Heart left ventricle (tissue), 13 donors: ENCODE measurements at regions not wholly inside any gene's neighbourhood (a gene's known extent, or its start where the extent isn't known, plus 50 kb on each side); places are given as distances from the start of the nearest gene placed in this dataset.

Source experiments
- CTCF ChIP-seq, 12 donors: fragments of 200-600 bp; sonication (generic) in 4 of 12; IDR thresholded peaks; one replicate each; pipeline versions ENCODE4 v1.5.0 to v1.8.0; 2018 to 2022; ENCODE audit warnings: antibody characterized with exemption in 12 of 12, mild to moderate bottlenecking in 5 of 12
- POLR2A ChIP-seq, 2 donors: fragments of 450-650 bp; IDR thresholded peaks; one replicate each; pipeline ENCODE4 v1.6.1; 2017; ENCODE audit warnings: antibody characterized with exemption in 2 of 2, mild to moderate bottlenecking in 2 of 2, moderate library complexity in 2 of 2
- donor health status: ischemic (EF 13 %, LVEDD 7.1; RV severe dilation, severe dysfunction).
- donor health status: DM: no; HTN: yes; CAD: no.
- donor health status: DM: no; HTN: no; CAD: no.
- donor health status: ischemic (EF 25% LVEDD 6.9; RV normal size, moderate dysfunction).
- donor health status: ischemic (EF 25% LVEDD 5.7; RV mildly dilated, moderate dysfunction).
- donor health status: ischemic (EF 35%, LVEDD 5.7; RV mildly dilated, moderate dysfunction).
- donor health status: nonischemic (EF 11% LVEDD 7.7; RV severe dilation, severe dysfunction).
- donor health status: DM: yes; HTN: yes; CAD: no.
- donor health status: PGD.
- donor health status: ischemic (EF 29% LVEDD 5.4; RV normal size, mild dysfunction).
- donor health status: nonischemic (EF 23%, LVEDD 6.1; RV moderate dilation, normal function).

GRCh38 chr3:159239059-159239458 lies 437.2 kb downstream of the MFSD1 start:
- TF ChIP-seq POLR2A (IDR thresholded peaks at IDR 0.05) (no peak), CTCF (IDR thresholded peaks at IDR 0.05) (no peak)
